ENCODE measurements at regions not wholly inside any gene's neighbourhood (a gene's known extent, or its start where the extent isn't known, plus 50 kb on each side); places are given as distances from the start of the nearest gene placed in this dataset.
"Not testable (repeated sequence)": the region's sequence is repeated elsewhere in the genome, so short reads cannot be mapped to it uniquely, and the experiment has no call there.

GRCh38 chr11:129636926-129637325 lies 178.7 kb upstream of the TMEM45B start:
- Mint-ChIP-seq H3K27me3 (peaks cover 1% of the 10 kb centered on the region), H3K4me3 (no peak overlapping the region), H3K9me3 (no peaks in the 10 kb centered on the region), H3K36me3 (no peaks in the 10 kb centered on the region), H3K4me1 (no peaks in the 10 kb centered on the region), H3K27ac (no peak overlapping the region)
- no peak for ATAC-seq (ENCODE audit: low read depth)
- no peak for DNase-seq (ENCODE audit: low spot score in 2 of 2)

GRCh38 chr11:129637473-129637872 lies 178.2 kb upstream of the TMEM45B start:
- Mint-ChIP-seq H3K36me3 (no peaks in the 10 kb centered on the region), H3K4me3 (no peak overlapping the region), H3K9me3 (no peaks in the 10 kb centered on the region), H3K27me3 (peaks cover 1% of the 10 kb centered on the region), H3K4me1 (no peaks in the 10 kb centered on the region), H3K27ac (no peak overlapping the region)
- DNase-seq (ENCODE audit: low spot score in 2 of 2) (no peak), ATAC-seq (ENCODE audit: low read depth) (no peak)

GRCh38 chr11:129637983-129638776 lies 177.5 kb upstream of the TMEM45B start:
- Mint-ChIP-seq H3K9me3 (no peaks in the 10 kb centered on the region), H3K27me3 (peaks cover 3% of the 10 kb centered on the region), H3K4me3 (no peak overlapping the region), H3K27ac (no peak overlapping the region), H3K36me3 (no peaks in the 10 kb centered on the region), H3K4me1 (no peaks in the 10 kb centered on the region)
- no peak for DNase-seq (ENCODE audit: low spot score in 2 of 2)
- no peak for ATAC-seq (ENCODE audit: low read depth)

GRCh38 chr11:129639300-129639699 lies 176.3 kb upstream of the TMEM45B start:
- no peak overlapping the region for H3K27ac Mint-ChIP-seq

GRCh38 chr11:129640671-129641070 lies 175.0 kb upstream of the TMEM45B start:
- no peaks in the 10 kb centered on the region for H3K4me1 Mint-ChIP-seq

More at GRCh38 chr11:129639300-129639699, 176.3 kb upstream of the TMEM45B start:
- ATAC-seq (ENCODE audit: low read depth) (no peak), DNase-seq (ENCODE audit: low spot score in 2 of 2) (no peak)
- Mint-ChIP-seq H3K4me3 (no peak overlapping the region), H3K9me3 (no peaks in the 10 kb centered on the region), H3K27me3 (peaks cover 3% of the 10 kb centered on the region), H3K4me1 (no peaks in the 10 kb centered on the region), H3K36me3 (no peaks in the 10 kb centered on the region)

GRCh38 chr11:129643031-129643721 lies 172.5 kb upstream of the TMEM45B start:
- Mint-ChIP-seq H3K27ac (no peak overlapping the region), H3K27me3 (peaks cover 3% of the 10 kb centered on the region), H3K36me3 (no peaks in the 10 kb centered on the region), H3K4me3 (no peak overlapping the region), H3K4me1 (no peaks in the 10 kb centered on the region), H3K9me3 (no peaks in the 10 kb centered on the region)
- no peak for ATAC-seq (ENCODE audit: low read depth)
- no peak for DNase-seq (ENCODE audit: low spot score in 2 of 2)

More at GRCh38 chr11:129640671-129641070, 175.0 kb upstream of the TMEM45B start:
- DNase-seq (ENCODE audit: low spot score in 2 of 2): no peak
- Mint-ChIP-seq H3K27me3 (peaks cover 3% of the 10 kb centered on the region), H3K4me3 (no peak overlapping the region), H3K36me3 (no peaks in the 10 kb centered on the region), H3K27ac (no peak overlapping the region), H3K9me3 (no peaks in the 10 kb centered on the region)
- no peak for ATAC-seq (ENCODE audit: low read depth)

GRCh38 chr11:129644326-129644725 lies 171.3 kb upstream of the TMEM45B start:
- H3K4me3 Mint-ChIP-seq: no peak overlapping the region
- ATAC-seq (ENCODE audit: low read depth) (no peak), DNase-seq (ENCODE audit: low spot score in 2 of 2) (no peak)
- H3K36me3 Mint-ChIP-seq: no peaks in the 10 kb centered on the region
- H3K27me3 Mint-ChIP-seq: peaks cover 3% of the 10 kb centered on the region
- H3K27ac Mint-ChIP-seq: no peak overlapping the region
- no peaks in the 10 kb centered on the region for H3K4me1 Mint-ChIP-seq
- no peaks in the 10 kb centered on the region for H3K9me3 Mint-ChIP-seq

GRCh38 chr11:129645943-129646342 lies 169.7 kb upstream of the TMEM45B start:
- H3K9me3 Mint-ChIP-seq: no peaks in the 10 kb centered on the region
- no peaks in the 10 kb centered on the region for H3K4me1 Mint-ChIP-seq
- peaks cover 3% of the 10 kb centered on the region for H3K27me3 Mint-ChIP-seq
- DNase-seq (ENCODE audit: low spot score in 2 of 2) (no peak), ATAC-seq (ENCODE audit: low read depth) (no peak)
- H3K27ac Mint-ChIP-seq: no peak overlapping the region
- H3K4me3 Mint-ChIP-seq: no peak overlapping the region
- no peaks in the 10 kb centered on the region for H3K36me3 Mint-ChIP-seq

- not testable (repeated sequence) for H3K4me1 Mint-ChIP-seq; H3K9me3 Mint-ChIP-seq; H3K4me3 Mint-ChIP-seq; H3K36me3 Mint-ChIP-seq; DNase-seq (ENCODE audit: low spot score in 2 of 2); H3K27me3 Mint-ChIP-seq; ATAC-seq (ENCODE audit: low read depth); H3K27ac Mint-ChIP-seq
Observed at GRCh38 chr11:129650044-129650443, 165.6 kb upstream of the TMEM45B start.

- no peak for DNase-seq (ENCODE audit: low spot score in 2 of 2)
- H3K9me3 Mint-ChIP-seq: peaks cover 19% of the 10 kb centered on the region
Observed at GRCh38 chr11:129652835-129653234, 162.8 kb upstream of the TMEM45B start.

GRCh38 chr11:129655247-129655832 lies 160.3 kb upstream of the TMEM45B start:
- Mint-ChIP-seq H3K27me3 (peaks cover 4% of the 10 kb centered on the region), H3K9me3 (peaks cover 24% of the 10 kb centered on the region), H3K27ac (no peak overlapping the region), H3K4me1 (no peaks in the 10 kb centered on the region), H3K36me3 (no peaks in the 10 kb centered on the region), H3K4me3 (no peak overlapping the region)
- DNase-seq (ENCODE audit: low spot score in 2 of 2): no peak
- ATAC-seq (ENCODE audit: low read depth): no peak

More at GRCh38 chr11:129652835-129653234, 162.8 kb upstream of the TMEM45B start:
- no peak for ATAC-seq (ENCODE audit: low read depth)
- H3K4me3 Mint-ChIP-seq: no peak overlapping the region
- no peaks in the 10 kb centered on the region for H3K36me3 Mint-ChIP-seq
- no peak overlapping the region for H3K27ac Mint-ChIP-seq
- no peaks in the 10 kb centered on the region for H3K4me1 Mint-ChIP-seq
- peaks cover 4% of the 10 kb centered on the region for H3K27me3 Mint-ChIP-seq

GRCh38 chr11:129657866-129658525 lies 157.7 kb upstream of the TMEM45B start:
- H3K4me1 Mint-ChIP-seq: no peaks in the 10 kb centered on the region
- H3K27me3 Mint-ChIP-seq: no peaks in the 10 kb centered on the region
- H3K36me3 Mint-ChIP-seq: no peaks in the 10 kb centered on the region
- DNase-seq (ENCODE audit: low spot score in 2 of 2): no peak
- H3K27ac Mint-ChIP-seq: no peak overlapping the region
- H3K9me3 Mint-ChIP-seq: peaks cover 25% of the 10 kb centered on the region
- no peak for ATAC-seq (ENCODE audit: low read depth)
- H3K4me3 Mint-ChIP-seq: no peak overlapping the region

- Mint-ChIP-seq H3K9me3 (peaks cover 26% of the 10 kb centered on the region), H3K27me3 (no peaks in the 10 kb centered on the region), H3K4me1 (no peaks in the 10 kb centered on the region), H3K36me3 (no peaks in the 10 kb centered on the region), H3K27ac (no peak overlapping the region), H3K4me3 (no peak overlapping the region)
- DNase-seq (ENCODE audit: low spot score in 2 of 2) (no peak), ATAC-seq (ENCODE audit: low read depth) (no peak)
Observed at GRCh38 chr11:129658526-129658867, 157.2 kb upstream of the TMEM45B start.

GRCh38 chr11:129680907-129681306 lies 134.7 kb upstream of the TMEM45B start:
- no peaks in the 10 kb centered on the region for H3K4me1 Mint-ChIP-seq
- H3K36me3 Mint-ChIP-seq: no peaks in the 10 kb centered on the region
- no peak overlapping the region for H3K27ac Mint-ChIP-seq
- ATAC-seq (ENCODE audit: low read depth): no peak
- peaks cover 4% of the 10 kb centered on the region for H3K27me3 Mint-ChIP-seq
- no peak overlapping the region for H3K4me3 Mint-ChIP-seq
- DNase-seq (ENCODE audit: low spot score in 2 of 2): no peak
- peaks cover 4% of the 10 kb centered on the region for H3K9me3 Mint-ChIP-seq
